ENCODE measurements at regions not wholly inside any gene's neighbourhood (a gene's known extent, or its start where the extent isn't known, plus 50 kb on each side); places are given as distances from the start of the nearest gene placed in this dataset.

DNA sequence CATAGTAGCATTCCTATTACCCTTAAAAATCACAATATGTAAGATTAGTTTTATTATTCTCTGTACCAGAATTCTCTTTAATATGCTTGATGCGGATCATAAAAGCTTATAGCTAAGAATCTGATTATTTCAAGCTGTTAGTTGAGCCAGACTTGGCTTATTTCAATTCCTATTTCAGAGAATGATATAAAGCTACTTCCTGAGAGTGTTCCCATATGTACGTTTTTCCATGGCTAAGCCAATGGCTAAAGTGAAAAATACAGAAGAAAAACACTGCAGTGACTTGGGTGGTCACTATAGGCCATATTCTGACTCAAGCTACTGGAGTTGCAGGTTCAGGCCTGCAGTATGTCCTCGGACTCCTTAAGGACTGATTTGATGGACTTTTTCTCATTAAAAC lies 97.9 kb upstream of the EEF1E1 start (continued):
- TF ChIP-seq, protein P1, sequence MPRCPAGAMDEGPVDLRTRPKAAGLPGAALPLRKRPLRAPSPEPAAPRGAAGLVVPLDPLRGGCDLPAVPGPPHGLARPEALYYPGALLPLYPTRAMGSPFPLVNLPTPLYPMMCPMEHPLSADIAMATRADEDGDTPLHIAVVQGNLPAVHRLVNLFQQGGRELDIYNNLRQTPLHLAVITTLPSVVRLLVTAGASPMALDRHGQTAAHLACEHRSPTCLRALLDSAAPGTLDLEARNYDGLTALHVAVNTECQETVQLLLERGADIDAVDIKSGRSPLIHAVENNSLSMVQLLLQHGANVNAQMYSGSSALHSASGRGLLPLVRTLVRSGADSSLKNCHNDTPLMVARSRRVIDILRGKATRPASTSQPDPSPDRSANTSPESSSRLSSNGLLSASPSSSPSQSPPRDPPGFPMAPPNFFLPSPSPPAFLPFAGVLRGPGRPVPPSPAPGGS (IDR thresholded peaks at IDR 0.05; ENCODE audit: borderline replicate concordance, insufficient read depth, low read depth, low read length, poor library complexity, severe bottlenecking), result no peak
- TF ChIP-seq RAD51 (IDR thresholded peaks at IDR 0.05) (no peak), HDAC2 (IDR thresholded peaks at IDR 0.05) (no peak), SREBF2 (IDR thresholded peaks at IDR 0.05; ENCODE audit: low read length) (no peak)
- TF ChIP-seq, protein P2, sequence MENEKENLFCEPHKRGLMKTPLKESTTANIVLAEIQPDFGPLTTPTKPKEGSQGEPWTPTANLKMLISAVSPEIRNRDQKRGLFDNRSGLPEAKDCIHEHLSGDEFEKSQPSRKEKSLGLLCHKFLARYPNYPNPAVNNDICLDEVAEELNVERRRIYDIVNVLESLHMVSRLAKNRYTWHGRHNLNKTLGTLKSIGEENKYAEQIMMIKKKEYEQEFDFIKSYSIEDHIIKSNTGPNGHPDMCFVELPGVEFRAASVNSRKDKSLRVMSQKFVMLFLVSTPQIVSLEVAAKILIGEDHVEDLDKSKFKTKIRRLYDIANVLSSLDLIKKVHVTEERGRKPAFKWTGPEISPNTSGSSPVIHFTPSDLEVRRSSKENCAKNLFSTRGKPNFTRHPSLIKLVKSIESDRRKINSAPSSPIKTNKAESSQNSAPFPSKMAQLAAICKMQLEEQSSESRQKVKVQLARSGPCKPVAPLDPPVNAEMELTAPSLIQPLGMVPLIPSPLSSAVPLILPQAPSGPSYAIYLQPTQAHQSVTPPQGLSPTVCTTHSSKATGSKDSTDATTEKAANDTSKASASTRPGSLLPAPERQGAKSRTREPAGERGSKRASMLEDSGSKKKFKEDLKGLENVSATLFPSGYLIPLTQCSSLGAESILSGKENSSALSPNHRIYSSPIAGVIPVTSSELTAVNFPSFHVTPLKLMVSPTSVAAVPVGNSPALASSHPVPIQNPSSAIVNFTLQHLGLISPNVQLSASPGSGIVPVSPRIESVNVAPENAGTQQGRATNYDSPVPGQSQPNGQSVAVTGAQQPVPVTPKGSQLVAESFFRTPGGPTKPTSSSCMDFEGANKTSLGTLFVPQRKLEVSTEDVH (IDR thresholded peaks at IDR 0.05; ENCODE audit: low read depth, partially characterized antibody), result no peak

DNA sequence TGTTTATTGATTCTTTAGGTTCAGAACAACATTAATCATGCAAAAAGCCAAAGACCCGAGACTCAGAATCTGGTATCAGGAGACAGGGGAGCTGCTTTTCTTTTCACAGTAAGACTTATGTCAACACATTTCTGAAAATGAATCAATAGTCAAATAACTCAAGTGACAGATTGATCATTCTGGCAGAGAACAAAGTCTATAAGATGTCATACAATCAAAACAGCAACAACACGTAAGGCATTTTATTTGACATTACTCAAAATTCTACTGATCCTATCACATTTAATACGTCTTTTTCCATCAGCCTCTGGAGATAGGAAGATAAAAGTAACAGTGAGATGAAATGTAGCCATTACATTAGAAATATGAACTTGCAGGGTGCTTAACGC lies 93.4 kb upstream of the EEF1E1 start:
- no peaks in the 10 kb centered on the region for H4K20me1 ChIP-seq (ENCODE audit: control insufficient read depth, insufficient read depth)
- H3K27me3 ChIP-seq (replicated peaks in 1 of 2; ENCODE audit: control insufficient read depth in 2 of 2, insufficient read depth in 2 of 2, low read length in 1 of 2), result no peaks in the 10 kb centered on the region
- no peaks in the 10 kb centered on the region for H3K9me3 ChIP-seq (replicated peaks; ENCODE audit: control insufficient read depth, insufficient read depth, low read length)
- ChIA-PET POLR2A (no interaction called here), RAD21 (ENCODE audit: unreplicated experiment) (no interaction called here), CTCF (interaction anchor here (1.0 to 4.5 kb wide), 3 partner anchors 10 to 26 kb away, joined by 3 to 31 read pairs (median 3); no protein-coding TSS in a partner anchor), SMC1A (ENCODE audit: uncharacterized antibody, unreplicated experiment) (interaction anchor here (0.7 to 1.7 kb wide), 2 partner anchors 23 to 28 kb away, joined by 4 to 8 read pairs; no protein-coding TSS in a partner anchor)
- in situ Hi-C loops (cut with MboI), result no loop called here
- H3K79me2 ChIP-seq (ENCODE audit: control insufficient read depth, insufficient read depth, low read length), result no peaks in the 10 kb centered on the region
- no peak overlapping the region for H2AFZ ChIP-seq (ENCODE audit: control insufficient read depth, low read depth, low read length)
- no peaks in the 10 kb centered on the region for H3K4me1 ChIP-seq (ENCODE audit: control insufficient read depth, insufficient read depth, low read length)
- intact Hi-C loops (cut with micrococcal nuclease; ENCODE audit: unreplicated experiment), result no loop called here
- WGBS (ENCODE audit: insufficient coverage, insufficient replicate concordance, low lambda C conversion rate, missing lambda C conversion rate), result 29% methylated on average over 4 of the region's 4 CpGs
- no TSS peak for BruUV-seq (replicated peaks)
- no peak for DNase-seq (ENCODE audit: low read depth, low spot score)
- no peaks in the 10 kb centered on the region for H3K36me3 ChIP-seq (ENCODE audit: control insufficient read depth in 2 of 2, insufficient read depth in 2 of 2, low read length in 1 of 2)
- FAIRE-seq, result no peak
- no peak overlapping the region for H3K9ac ChIP-seq (ENCODE audit: control insufficient read depth, insufficient read depth, low read length)
- H3K4me2 ChIP-seq (ENCODE audit: control insufficient read depth, insufficient read depth), result no peak overlapping the region
- ATAC-seq, result no peak
- no peak overlapping the region for H3K4me3 ChIP-seq
- no peak overlapping the region for H3K27ac ChIP-seq (ENCODE audit: control insufficient read depth, insufficient read depth)
- TF ChIP-seq MAX (IDR thresholded peaks at IDR 0.05; ENCODE audit: low read depth, low read length), result no peak
- no peak for TF ChIP-seq SKIL (IDR thresholded peaks at IDR 0.05; ENCODE audit: low read depth, poor library complexity, severe bottlenecking)
- no peak for TF ChIP-seq SIN3A (IDR thresholded peaks at IDR 0.05; ENCODE audit: low read depth, low read length)
- no peak for TF ChIP-seq KLF5 (IDR thresholded peaks at IDR 0.05; ENCODE audit: partially characterized antibody)
- TF ChIP-seq, protein P3, sequence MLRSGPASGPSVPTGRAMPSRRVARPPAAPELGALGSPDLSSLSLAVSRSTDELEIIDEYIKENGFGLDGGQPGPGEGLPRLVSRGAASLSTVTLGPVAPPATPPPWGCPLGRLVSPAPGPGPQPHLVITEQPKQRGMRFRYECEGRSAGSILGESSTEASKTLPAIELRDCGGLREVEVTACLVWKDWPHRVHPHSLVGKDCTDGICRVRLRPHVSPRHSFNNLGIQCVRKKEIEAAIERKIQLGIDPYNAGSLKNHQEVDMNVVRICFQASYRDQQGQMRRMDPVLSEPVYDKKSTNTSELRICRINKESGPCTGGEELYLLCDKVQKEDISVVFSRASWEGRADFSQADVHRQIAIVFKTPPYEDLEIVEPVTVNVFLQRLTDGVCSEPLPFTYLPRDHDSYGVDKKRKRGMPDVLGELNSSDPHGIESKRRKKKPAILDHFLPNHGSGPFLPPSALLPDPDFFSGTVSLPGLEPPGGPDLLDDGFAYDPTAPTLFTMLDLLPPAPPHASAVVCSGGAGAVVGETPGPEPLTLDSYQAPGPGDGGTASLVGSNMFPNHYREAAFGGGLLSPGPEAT (IDR thresholded peaks at IDR 0.05; ENCODE audit: low read depth), result no peak
- TF ChIP-seq SREBF1 (IDR thresholded peaks at IDR 0.05; ENCODE audit: low read length), result no peak
- no peak for TF ChIP-seq SRF (IDR thresholded peaks at IDR 0.05; ENCODE audit: low read depth in 2 of 2, low read length in 2 of 2)
